GM12865 (cell line): ENCODE measurements at regions not wholly inside any gene's neighbourhood (a gene's known extent, or its start where the extent isn't known, plus 50 kb on each side); places are given as distances from the start of the nearest gene placed in this dataset.

Experiments
- DNase-seq: peaks from one replicate; pipeline ENCODE4 v3.0.0; 2010; ENCODE audit warnings: low read depth
- H3K4me3 ChIP-seq: 2 replicates; pipeline ENCODE4 v1.5.1; 2011; ENCODE audit warnings: mild to moderate bottlenecking, low read depth, low read length, control low read depth
- CTCF ChIP-seq: IDR thresholded peaks from 2 replicates; pipeline ENCODE4 v1.5.1; 2011; ENCODE audit warnings: low read length, control low read depth, low read depth, inconsistent platforms; ENCODE audit not compliant: insufficient read depth; ENCODE audit errors: missing control alignments

- no peak overlapping the region for H3K4me3 ChIP-seq
- TF ChIP-seq CTCF = no peak
- DNase-seq = no peak
Observed at GRCh38 chr21:27058673-27059605, 92.1 kb upstream of the ADAMTS5 start.

GRCh38 chr21:27057997-27058396, 91.1 kb upstream of the ADAMTS5 start:
- DNase-seq = no peak
- no peak for TF ChIP-seq CTCF
- no peak overlapping the region for H3K4me3 ChIP-seq

- no peak overlapping the region for H3K4me3 ChIP-seq
- TF ChIP-seq CTCF = no peak
- DNase-seq = no peak
Observed at GRCh38 chr21:27047658-27048314, 80.9 kb upstream of the ADAMTS5 start.

- no peak for TF ChIP-seq CTCF
- DNase-seq = no peak
- no peak overlapping the region for H3K4me3 ChIP-seq
Observed at GRCh38 chr21:27047283-27047657, 80.4 kb upstream of the ADAMTS5 start.

- no peak overlapping the region for H3K4me3 ChIP-seq
- DNase-seq = no peak
- no peak for TF ChIP-seq CTCF
Observed at GRCh38 chr21:27045281-27045985, 78.5 kb upstream of the ADAMTS5 start.

- no peak for TF ChIP-seq CTCF
- no peak overlapping the region for H3K4me3 ChIP-seq
- no peak for DNase-seq
Observed at GRCh38 chr21:27043377-27043776, 76.5 kb upstream of the ADAMTS5 start.
